D721Med (cell line): ENCODE measurements at regions not wholly inside any gene's neighbourhood (a gene's known extent, or its start where the extent isn't known, plus 50 kb on each side); places are given as distances from the start of the nearest gene placed in this dataset.
"Not testable (repeated sequence)": the region's sequence is repeated elsewhere in the genome, so short reads cannot be mapped to it uniquely, and the experiment has no call there.

Source experiments
- DNase-seq: peaks from one replicate; pipeline ENCODE4 v3.0.0; 2011; ENCODE audit warnings: low spot score; ENCODE audit not compliant: insufficient read length
- FAIRE-seq: peaks from 2 replicates; lab custom pipeline; 2011; peaks lifted over from hg19 to GRCh38; lab: Jason Lieb, UNC
- TF ChIP-seq, protein P1 (sequence below): IDR thresholded peaks from 2 replicates; pipeline ENCODE4 v1.5.1; 2012; ENCODE audit warnings: mild to moderate bottlenecking, control low read depth; ENCODE audit not compliant: insufficient read depth; ENCODE audit errors: missing control alignments

DNA sequence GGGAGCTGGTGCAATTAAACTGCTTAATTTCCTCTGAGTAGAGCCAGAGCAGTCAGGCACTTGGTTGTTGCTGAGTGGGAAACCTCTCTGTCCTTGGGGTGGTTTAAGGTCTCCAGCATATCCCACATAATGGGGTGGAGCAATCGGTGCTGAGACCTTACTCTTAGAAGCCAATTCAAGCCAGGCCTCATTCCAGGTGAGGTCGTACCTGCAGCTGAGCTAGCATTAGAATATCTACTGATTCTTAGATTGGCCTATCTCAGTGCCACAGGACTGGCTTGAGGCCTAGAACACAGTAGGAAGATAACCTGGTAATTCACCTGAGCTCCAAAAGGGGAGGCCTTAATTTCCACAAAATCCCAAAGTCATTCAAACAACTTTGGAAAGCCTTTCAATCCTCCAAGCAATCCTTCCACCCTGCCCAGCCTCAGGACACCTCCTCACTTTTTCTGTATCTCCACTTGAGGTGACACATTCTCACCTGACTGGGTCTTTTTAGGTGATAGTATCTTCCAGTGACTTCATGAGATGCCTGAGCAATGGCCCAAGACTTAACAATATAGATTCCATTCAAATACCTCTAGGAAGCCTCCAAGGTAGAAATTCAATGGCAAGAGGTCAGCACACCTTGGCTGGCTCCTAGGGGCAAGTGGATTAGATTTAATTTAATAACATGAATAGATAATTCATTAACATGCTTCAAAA is 91.0 kb downstream of the FEM1C start:
- TF ChIP-seq, protein P1, sequence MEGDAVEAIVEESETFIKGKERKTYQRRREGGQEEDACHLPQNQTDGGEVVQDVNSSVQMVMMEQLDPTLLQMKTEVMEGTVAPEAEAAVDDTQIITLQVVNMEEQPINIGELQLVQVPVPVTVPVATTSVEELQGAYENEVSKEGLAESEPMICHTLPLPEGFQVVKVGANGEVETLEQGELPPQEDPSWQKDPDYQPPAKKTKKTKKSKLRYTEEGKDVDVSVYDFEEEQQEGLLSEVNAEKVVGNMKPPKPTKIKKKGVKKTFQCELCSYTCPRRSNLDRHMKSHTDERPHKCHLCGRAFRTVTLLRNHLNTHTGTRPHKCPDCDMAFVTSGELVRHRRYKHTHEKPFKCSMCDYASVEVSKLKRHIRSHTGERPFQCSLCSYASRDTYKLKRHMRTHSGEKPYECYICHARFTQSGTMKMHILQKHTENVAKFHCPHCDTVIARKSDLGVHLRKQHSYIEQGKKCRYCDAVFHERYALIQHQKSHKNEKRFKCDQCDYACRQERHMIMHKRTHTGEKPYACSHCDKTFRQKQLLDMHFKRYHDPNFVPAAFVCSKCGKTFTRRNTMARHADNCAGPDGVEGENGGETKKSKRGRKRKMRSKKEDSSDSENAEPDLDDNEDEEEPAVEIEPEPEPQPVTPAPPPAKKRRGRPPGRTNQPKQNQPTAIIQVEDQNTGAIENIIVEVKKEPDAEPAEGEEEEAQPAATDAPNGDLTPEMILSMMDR = no peak
- no peak for FAIRE-seq
- no peak for DNase-seq

DNA sequence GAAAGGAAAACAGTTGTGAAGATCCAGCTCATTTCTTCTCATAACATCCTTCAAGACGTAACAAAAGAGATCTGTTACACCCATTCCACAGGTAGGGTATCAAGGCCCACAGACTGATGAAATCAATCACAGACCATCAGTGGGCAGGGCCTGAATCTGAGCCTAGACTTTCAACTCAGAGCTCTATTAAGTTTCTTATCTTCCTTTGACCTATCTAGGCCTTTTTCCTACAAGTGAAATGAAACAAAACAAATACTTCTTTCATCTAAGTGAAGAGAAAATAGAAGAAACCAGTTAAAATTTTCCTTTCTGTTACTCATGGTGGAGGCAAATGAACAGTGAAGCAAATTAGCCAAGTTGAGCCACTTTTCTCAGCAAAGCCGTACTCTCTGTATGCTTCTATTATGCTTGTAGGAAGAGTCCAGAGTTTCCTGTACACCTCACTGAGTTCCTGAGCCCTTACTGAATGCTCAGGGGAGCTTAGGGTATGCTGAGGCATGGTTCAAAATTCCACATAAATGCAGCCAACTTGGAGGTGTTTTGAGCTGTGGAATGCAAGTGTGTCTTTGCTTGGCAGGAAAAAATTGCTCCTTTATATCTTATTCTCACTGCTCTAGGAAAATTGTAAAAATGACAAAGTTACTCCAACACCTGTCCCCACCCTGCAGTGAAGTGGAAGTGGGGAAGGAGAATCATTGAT is 91.9 kb downstream of the FEM1C start:
- FAIRE-seq (no peak), DNase-seq (no peak)
- TF ChIP-seq, protein P1 = no peak

DNA sequence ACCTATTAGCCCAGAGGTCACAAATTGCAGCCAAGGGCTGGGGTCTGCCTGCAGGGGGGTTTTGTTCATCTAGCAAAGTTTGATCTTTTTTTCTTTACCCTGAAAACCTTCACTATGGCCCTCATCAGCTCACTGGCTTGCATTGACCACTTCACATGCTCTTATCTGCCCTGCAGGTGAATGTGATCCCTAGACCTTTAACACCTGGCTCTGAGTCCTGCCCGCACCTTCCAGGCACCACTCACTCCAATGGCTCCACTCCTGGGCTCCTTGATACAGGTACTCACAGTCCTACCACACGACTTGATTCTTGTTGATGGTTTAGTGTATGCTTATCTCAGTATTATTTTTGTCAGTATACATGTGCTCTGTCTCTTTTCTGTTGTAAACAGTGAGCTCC is 92.5 kb downstream of the FEM1C start:
- FAIRE-seq = no peak
- DNase-seq = no peak

DNA sequence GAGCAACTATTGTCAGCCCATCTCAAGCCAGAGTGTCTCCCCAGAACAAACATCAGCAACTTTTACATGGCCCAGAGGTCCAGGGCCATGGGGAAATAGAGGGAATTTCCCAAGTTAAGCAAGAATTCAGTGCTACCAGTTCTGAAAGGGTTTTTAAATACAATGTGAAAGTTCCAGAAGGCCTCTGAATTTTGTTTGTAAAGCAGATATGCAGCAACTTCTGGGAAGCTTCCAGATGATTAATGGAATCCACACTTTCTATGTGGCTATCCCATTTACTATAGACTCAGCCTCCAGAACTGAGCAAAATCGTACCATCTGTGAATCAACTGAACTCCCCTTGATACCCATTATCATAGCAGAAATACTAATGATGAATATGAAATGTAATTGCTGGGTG is 93.8 kb downstream of the FEM1C start:
- TF ChIP-seq, protein P1 = no peak
- FAIRE-seq (no peak), DNase-seq (no peak)

More for the DNA sequence above, 92.5 kb downstream of the FEM1C start:
- TF ChIP-seq, protein P1 = no peak

DNA sequence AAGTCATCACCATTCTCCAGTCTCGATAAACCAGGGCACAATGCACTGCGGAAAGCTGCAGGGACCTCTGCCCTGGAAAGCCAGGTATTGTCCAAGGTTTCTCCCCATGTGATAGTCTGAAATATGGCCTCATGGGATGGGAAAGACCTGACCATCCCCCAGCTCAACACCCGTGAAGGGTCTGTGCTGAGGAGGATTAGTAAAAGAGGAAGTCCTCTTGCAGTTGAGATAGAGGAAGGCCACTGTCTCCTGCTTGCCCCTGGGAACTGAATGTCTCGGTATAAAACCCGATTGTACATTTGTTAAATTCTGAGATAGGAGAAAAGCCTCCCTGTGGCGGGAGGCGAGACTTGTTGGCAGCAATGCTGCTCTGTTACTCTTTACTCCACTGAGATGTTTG is 95.9 kb downstream of the FEM1C start:
- not testable (repeated sequence) for DNase-seq, FAIRE-seq

DNA sequence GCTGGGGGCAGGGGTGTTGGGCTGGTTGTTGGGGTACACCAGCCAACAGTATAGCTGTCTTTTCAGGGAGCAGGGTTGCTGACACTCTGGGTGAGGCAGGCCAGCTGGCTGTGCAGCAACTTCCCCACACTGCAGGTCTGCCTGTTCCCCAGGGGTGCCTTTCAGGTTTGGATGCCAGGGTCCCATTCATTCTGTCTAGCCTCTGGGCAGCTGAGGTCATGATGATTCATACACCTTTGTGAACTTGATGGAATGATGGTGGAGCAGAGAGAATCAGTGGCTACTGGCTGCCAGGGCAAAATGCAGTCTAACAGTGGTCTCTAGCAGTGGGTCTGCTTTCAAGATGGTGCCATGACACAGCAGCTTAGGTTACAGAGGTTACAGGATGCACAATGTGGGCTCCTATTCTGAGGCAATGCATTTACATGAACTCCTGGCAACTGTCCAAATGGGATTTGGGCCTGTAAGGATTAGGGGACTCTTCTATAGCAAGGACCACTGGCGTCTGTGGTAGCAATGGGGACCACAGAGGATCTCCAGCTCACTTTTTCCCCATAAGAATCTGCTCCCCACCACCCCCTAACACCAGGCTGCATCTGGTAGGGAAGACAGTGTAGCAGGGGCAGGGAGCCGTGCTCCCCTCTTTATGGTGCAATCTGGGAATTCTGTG is 103.7 kb downstream of the FEM1C start:
- TF ChIP-seq, protein P1 = no peak
- FAIRE-seq = no peak
- DNase-seq = no peak

DNA sequence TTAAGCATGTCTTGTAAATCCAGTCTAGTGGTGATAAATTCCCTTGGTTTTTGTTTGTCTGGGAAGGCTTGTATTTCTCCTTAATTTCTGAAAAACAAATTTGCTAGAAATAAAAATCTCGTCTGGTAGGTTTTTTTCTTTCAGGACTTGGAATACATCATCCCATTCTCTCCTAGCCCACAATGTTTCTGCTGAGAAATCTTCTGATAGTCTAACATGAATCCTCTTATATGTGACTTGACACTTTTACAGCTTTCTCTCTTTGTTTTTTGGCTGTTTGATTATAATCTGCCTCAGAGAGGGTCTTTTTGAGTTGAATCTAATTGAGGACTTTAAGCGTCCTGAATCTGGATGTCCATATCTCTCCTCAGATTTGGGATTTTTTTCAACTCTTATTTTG is 104.9 kb downstream of the FEM1C start:
- TF ChIP-seq, protein P1 = no peak
- FAIRE-seq = no peak
- DNase-seq = no peak
